Astrocyte (in vitro differentiated cells and primary cell): ENCODE measurements at regions not wholly inside any gene's neighbourhood (a gene's known extent, or its start where the extent isn't known, plus 50 kb on each side); places are given as distances from the start of the nearest gene placed in this dataset.

Source experiments
- DNase-seq: peaks from one replicate; pipeline ENCODE4 v3.0.0-alpha.2; 2010; ENCODE audit warnings: low read depth
- FAIRE-seq: peaks from 2 replicates; lab custom pipeline; 2011; peaks lifted over from hg19 to GRCh38; lab: Jason Lieb, UNC
- H2AFZ ChIP-seq: 2 replicates; pipeline ENCODE4 v1.6.0; 2012; ENCODE audit warnings: low read depth, low read length, inconsistent platforms
- H3K27ac ChIP-seq: 2 replicates; pipeline ENCODE4 v1.5.1; 2011; ENCODE audit warnings: low read depth, low read length, inconsistent platforms
- H3K27me3 ChIP-seq: 2 replicates; pipeline ENCODE4 v1.6.0; 2011; ENCODE audit warnings: low read length, inconsistent platforms; ENCODE audit not compliant: insufficient read depth
- H3K36me3 ChIP-seq: 2 replicates; pipeline ENCODE4 v1.5.1; 2011; ENCODE audit warnings: low read length, inconsistent platforms; ENCODE audit not compliant: insufficient read depth
- H3K4me1 ChIP-seq: 2 replicates; pipeline ENCODE4 v1.5.1; 2011; ENCODE audit warnings: low read length, inconsistent platforms; ENCODE audit not compliant: insufficient read depth
- H3K4me2 ChIP-seq: 2 replicates; pipeline ENCODE4 v1.6.0; 2012; ENCODE audit warnings: low read length, inconsistent platforms
- H3K4me3 ChIP-seq: 2 replicates; pipeline ENCODE4 v1.5.1; 2011; ENCODE audit warnings: low read depth, mild to moderate bottlenecking, low read length, inconsistent platforms; ENCODE audit not compliant: insufficient read depth
- H3K79me2 ChIP-seq: 2 replicates; pipeline ENCODE4 v1.6.0; 2012; ENCODE audit warnings: mild to moderate bottlenecking, low read length, inconsistent platforms; ENCODE audit not compliant: insufficient read depth
- H3K9ac ChIP-seq: 2 replicates; pipeline ENCODE4 v1.6.0; 2012; ENCODE audit warnings: mild to moderate bottlenecking, low read length, inconsistent platforms
- H3K9me3 ChIP-seq: 2 replicates; pipeline ENCODE4 v1.5.1; 2012; ENCODE audit warnings: low read depth, mild to moderate bottlenecking, low read length, inconsistent platforms; ENCODE audit not compliant: insufficient read depth
- H4K20me1 ChIP-seq: 2 replicates; pipeline ENCODE4 v1.6.0; 2012; ENCODE audit warnings: low read length, inconsistent platforms; ENCODE audit not compliant: insufficient read depth
- H3K27ac Mint-ChIP-seq: one replicate; pipeline ENCODE4 v1.8.0; 2021; ENCODE audit warnings: mild to moderate bottlenecking, mixed read lengths; ENCODE audit not compliant: unreplicated experiment
- H3K27me3 Mint-ChIP-seq: one replicate; pipeline ENCODE4 v1.8.0; 2021; ENCODE audit warnings: low read depth, mixed read lengths; ENCODE audit not compliant: unreplicated experiment
- H3K36me3 Mint-ChIP-seq: one replicate; pipeline ENCODE4 v1.8.0; 2021; ENCODE audit warnings: low read depth, mixed read lengths; ENCODE audit not compliant: unreplicated experiment
- H3K4me1 Mint-ChIP-seq: one replicate; pipeline ENCODE4 v1.8.0; 2021; ENCODE audit warnings: low read depth, mixed read lengths; ENCODE audit not compliant: unreplicated experiment
- H3K4me3 Mint-ChIP-seq: one replicate; pipeline ENCODE4 v1.8.0; 2021; ENCODE audit warnings: mild to moderate bottlenecking, moderate library complexity, mixed read lengths; ENCODE audit not compliant: unreplicated experiment
- H3K9me3 Mint-ChIP-seq: one replicate; pipeline ENCODE4 v1.8.0; 2021; ENCODE audit warnings: mild to moderate bottlenecking, mixed read lengths; ENCODE audit not compliant: unreplicated experiment
- EZH2 ChIP-seq: IDR thresholded peaks from 2 replicates; pipeline ENCODE4 v1.6.1; 2012; ENCODE audit warnings: mild to moderate bottlenecking, low read length, inconsistent platforms; ENCODE audit not compliant: insufficient read depth
- TF ChIP-seq, protein P1 (sequence below): IDR thresholded peaks from 2 replicates; pipeline ENCODE4 v1.5.1; 2011; ENCODE audit warnings: low read depth, mild to moderate bottlenecking, inconsistent platforms, low read length, moderate library complexity; ENCODE audit not compliant: insufficient read depth

- TF ChIP-seq, protein P1, sequence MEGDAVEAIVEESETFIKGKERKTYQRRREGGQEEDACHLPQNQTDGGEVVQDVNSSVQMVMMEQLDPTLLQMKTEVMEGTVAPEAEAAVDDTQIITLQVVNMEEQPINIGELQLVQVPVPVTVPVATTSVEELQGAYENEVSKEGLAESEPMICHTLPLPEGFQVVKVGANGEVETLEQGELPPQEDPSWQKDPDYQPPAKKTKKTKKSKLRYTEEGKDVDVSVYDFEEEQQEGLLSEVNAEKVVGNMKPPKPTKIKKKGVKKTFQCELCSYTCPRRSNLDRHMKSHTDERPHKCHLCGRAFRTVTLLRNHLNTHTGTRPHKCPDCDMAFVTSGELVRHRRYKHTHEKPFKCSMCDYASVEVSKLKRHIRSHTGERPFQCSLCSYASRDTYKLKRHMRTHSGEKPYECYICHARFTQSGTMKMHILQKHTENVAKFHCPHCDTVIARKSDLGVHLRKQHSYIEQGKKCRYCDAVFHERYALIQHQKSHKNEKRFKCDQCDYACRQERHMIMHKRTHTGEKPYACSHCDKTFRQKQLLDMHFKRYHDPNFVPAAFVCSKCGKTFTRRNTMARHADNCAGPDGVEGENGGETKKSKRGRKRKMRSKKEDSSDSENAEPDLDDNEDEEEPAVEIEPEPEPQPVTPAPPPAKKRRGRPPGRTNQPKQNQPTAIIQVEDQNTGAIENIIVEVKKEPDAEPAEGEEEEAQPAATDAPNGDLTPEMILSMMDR = no peak
- TF ChIP-seq EZH2 = no peak
- Mint-ChIP-seq H3K36me3 (no peaks in the 10 kb centered on the region), H3K27ac (peak overlapping the region; percentile 29), H3K4me3 (no peak overlapping the region), H3K27me3 (peaks cover 6% of the 10 kb centered on the region), H3K9me3 (no peaks in the 10 kb centered on the region), H3K4me1 (peaks cover 14% of the 10 kb centered on the region)
- DNase-seq (no peak), FAIRE-seq (peak; percentile 73)
- Histone ChIP-seq H3K27ac (no peak overlapping the region), H3K36me3 (no peaks in the 10 kb centered on the region), H3K9me3 (no peaks in the 10 kb centered on the region), H3K4me1 (peaks cover 2% of the 10 kb centered on the region), H3K27me3 (no peaks in the 10 kb centered on the region), H3K9ac (no peak overlapping the region), H3K4me2 (no peak overlapping the region), H4K20me1 (no peaks in the 10 kb centered on the region), H3K79me2 (no peaks in the 10 kb centered on the region), H2AFZ (no peak overlapping the region), H3K4me3 (no peak overlapping the region)
Measured at GRCh38 chrX:69107747-69108401, 57.4 kb downstream of the PJA1 start.

- no peaks in the 10 kb centered on the region for H3K36me3 Mint-ChIP-seq
- Histone ChIP-seq H3K27ac (no peak overlapping the region), H3K36me3 (no peaks in the 10 kb centered on the region), H3K4me3 (no peak overlapping the region), H3K4me2 (no peak overlapping the region), H3K79me2 (no peaks in the 10 kb centered on the region), H2AFZ (no peak overlapping the region), H3K9ac (no peak overlapping the region), H3K9me3 (no peaks in the 10 kb centered on the region), H3K27me3 (no peaks in the 10 kb centered on the region), H4K20me1 (no peaks in the 10 kb centered on the region), H3K4me1 (peaks cover 2% of the 10 kb centered on the region)
- H3K9me3 Mint-ChIP-seq = no peaks in the 10 kb centered on the region
- no peak overlapping the region for H3K4me3 Mint-ChIP-seq
- H3K27me3 Mint-ChIP-seq = peaks cover 3% of the 10 kb centered on the region
- peak overlapping the region; percentile 29 for H3K27ac Mint-ChIP-seq
- TF ChIP-seq, protein P1 = no peak
- no peak for TF ChIP-seq EZH2
- DNase-seq = no peak
- peaks cover 20% of the 10 kb centered on the region for H3K4me1 Mint-ChIP-seq
- FAIRE-seq = no peak
Measured at GRCh38 chrX:69107231-69107739, 58.0 kb downstream of the PJA1 start.

DNA sequence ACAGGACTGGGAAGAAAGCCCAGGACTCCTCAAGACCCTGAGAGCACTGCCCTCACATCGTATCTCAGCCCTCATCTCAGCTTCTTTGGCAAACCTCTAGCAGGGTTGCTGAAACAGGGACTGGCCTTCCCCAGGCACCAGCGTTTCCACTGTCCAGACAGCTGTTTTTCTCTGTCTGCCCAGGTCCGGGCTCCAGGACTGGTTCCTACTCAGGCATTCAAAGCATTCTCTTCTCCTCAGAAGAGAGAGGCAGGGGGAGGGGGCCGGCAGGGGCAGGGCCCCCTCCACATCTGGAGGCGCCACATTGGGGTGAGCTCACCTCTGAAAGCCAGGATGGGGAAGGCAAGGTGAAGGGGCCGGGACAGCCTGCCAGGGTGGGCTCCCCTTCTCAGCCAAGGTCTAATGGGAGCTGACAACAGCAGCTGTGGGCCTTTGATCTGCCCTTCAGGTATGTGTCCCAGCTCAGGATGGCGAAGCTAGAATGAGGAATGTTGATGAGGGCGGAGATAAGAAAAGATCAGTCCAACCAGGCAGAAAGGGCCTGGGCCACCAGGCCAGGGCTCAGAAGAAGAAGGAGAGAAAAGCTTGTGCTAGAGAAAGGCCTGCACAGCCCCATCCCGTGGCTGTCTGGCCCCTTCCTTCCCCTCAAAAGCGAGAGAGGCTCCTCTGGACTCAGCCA is 60.4 kb downstream of the PJA1 start:
- Histone ChIP-seq H3K36me3 (no peaks in the 10 kb centered on the region), H2AFZ (no peak overlapping the region), H4K20me1 (no peaks in the 10 kb centered on the region), H3K4me2 (no peak overlapping the region), H3K4me3 (no peak overlapping the region), H3K27me3 (no peaks in the 10 kb centered on the region), H3K4me1 (peaks cover 2% of the 10 kb centered on the region), H3K9me3 (no peaks in the 10 kb centered on the region), H3K79me2 (no peaks in the 10 kb centered on the region), H3K9ac (no peak overlapping the region), H3K27ac (no peak overlapping the region)
- peaks cover 23% of the 10 kb centered on the region for H3K4me1 Mint-ChIP-seq
- DNase-seq (no peak), FAIRE-seq (no peak)
- H3K27ac Mint-ChIP-seq = no peak overlapping the region
- H3K36me3 Mint-ChIP-seq = no peaks in the 10 kb centered on the region
- no peaks in the 10 kb centered on the region for H3K27me3 Mint-ChIP-seq
- no peak overlapping the region for H3K4me3 Mint-ChIP-seq
- no peaks in the 10 kb centered on the region for H3K9me3 Mint-ChIP-seq
- TF ChIP-seq, protein P1 = no peak
- TF ChIP-seq EZH2 = no peak
